Endodermal cell (in vitro differentiated cells): ENCODE measurements at regions not wholly inside any gene's neighbourhood (a gene's known extent, or its start where the extent isn't known, plus 50 kb on each side); places are given as distances from the start of the nearest gene placed in this dataset.

ENCODE experiments used
- DNase-seq: peaks from one replicate; pipeline ENCODE4 v3.0.0-alpha.2; 2017
- H3K27ac ChIP-seq: 2 replicates; pipeline ENCODE4 v1.5.1; 2013; ENCODE audit warnings: mild to moderate bottlenecking, low read depth, low read length, moderate library complexity
- H3K27me3 ChIP-seq: 2 replicates; pipeline ENCODE4 v1.6.1; 2013; ENCODE audit warnings: mild to moderate bottlenecking, low read length, moderate library complexity; ENCODE audit not compliant: insufficient read depth, control insufficient read depth, poor library complexity, severe bottlenecking
- H3K36me3 ChIP-seq: 2 replicates; pipeline ENCODE4 v1.7.0; 2013; ENCODE audit warnings: mild to moderate bottlenecking, low read length, moderate library complexity; ENCODE audit not compliant: control insufficient read depth, insufficient read depth
- H3K4me1 ChIP-seq: one replicate; pipeline ENCODE4 v1.7.0; 2013; ENCODE audit warnings: low read length; ENCODE audit not compliant: control insufficient read depth, insufficient read depth
- H3K4me3 ChIP-seq: 2 replicates; pipeline ENCODE4 v1.5.1; 2013; ENCODE audit warnings: mild to moderate bottlenecking, low read length, moderate library complexity
- H3K9ac ChIP-seq: 2 replicates; pipeline ENCODE4 v1.6.1; 2013; ENCODE audit warnings: mild to moderate bottlenecking, low read length, moderate library complexity; ENCODE audit not compliant: poor library complexity, severe bottlenecking; ENCODE audit errors: extremely low read depth
- H3K9me3 ChIP-seq: 2 replicates; pipeline ENCODE4 v1.6.1; 2013; ENCODE audit warnings: mild to moderate bottlenecking, low read length, moderate library complexity; ENCODE audit not compliant: control insufficient read depth
- H3K27ac Mint-ChIP-seq: 2 replicates; pipeline ENCODE4 v1.8.0; 2020; ENCODE audit warnings: mixed read lengths
- H3K27me3 Mint-ChIP-seq: 2 replicates; pipeline ENCODE4 v1.8.0; 2021; ENCODE audit warnings: mild to moderate bottlenecking, mixed read lengths; ENCODE audit not compliant: insufficient read depth
- H3K36me3 Mint-ChIP-seq: 2 replicates; pipeline ENCODE4 v1.8.0; 2020; ENCODE audit warnings: low read depth, mixed read lengths
- H3K4me1 Mint-ChIP-seq: 2 replicates; pipeline ENCODE4 v1.8.0; 2020; ENCODE audit warnings: mixed read lengths
- H3K4me3 Mint-ChIP-seq: 2 replicates; pipeline ENCODE4 v1.8.0; 2020; ENCODE audit warnings: mild to moderate bottlenecking, moderate library complexity, mixed read lengths
- H3K9me3 Mint-ChIP-seq: 2 replicates; pipeline ENCODE4 v1.8.0; 2020; ENCODE audit warnings: mild to moderate bottlenecking, mixed read lengths
- WGBS, 2 experiments: methylation state at CpG; one replicate each; pipeline versions ENCODE4 v1.1.5 to v1.1.7; 2013; ENCODE audit warnings: missing lambda C conversion rate in 2 of 2, mixed read lengths in 1 of 2; ENCODE audit not compliant: insufficient coverage in 1 of 2, insufficient read length in 1 of 2; 5-methylcytosine and 5-hydroxymethylcytosine counted together
- TF ChIP-seq, protein P1 (sequence below): fragments of 200-600 bp; sonication (generic); conservative IDR thresholded peaks from 2 replicates; pipeline ENCODE4 v1.5.0; 2021; ENCODE audit warnings: antibody characterized with exemption, mild to moderate bottlenecking

DNA sequence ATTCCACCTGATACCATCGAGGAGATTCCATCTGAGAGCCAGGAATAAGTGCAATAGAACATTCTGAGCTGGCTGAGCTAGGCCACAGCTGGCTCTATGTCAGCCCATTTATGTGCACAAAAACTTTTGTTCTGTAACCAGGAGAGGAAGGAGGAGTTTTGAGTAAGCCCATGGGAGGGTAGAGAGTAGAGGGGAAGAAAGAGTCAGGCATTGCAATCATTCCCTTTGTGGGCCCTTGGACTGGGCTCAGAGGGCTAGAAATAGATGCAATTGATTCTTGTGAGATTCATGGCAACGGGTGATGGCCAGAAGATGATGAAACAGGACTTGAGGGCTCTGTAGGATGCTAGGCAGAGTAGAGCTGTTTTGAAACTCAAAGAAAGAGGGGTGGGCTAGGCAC is 104.6 kb upstream of the KIF5B start:
- H3K9ac ChIP-seq = no peak overlapping the region
- no peaks in the 10 kb centered on the region for H3K4me1 ChIP-seq
- H3K27ac Mint-ChIP-seq = no peak overlapping the region
- H3K9me3 Mint-ChIP-seq = no peaks in the 10 kb centered on the region
- H3K4me3 Mint-ChIP-seq = no peak overlapping the region
- no peaks in the 10 kb centered on the region for H3K9me3 ChIP-seq
- peaks cover 3% of the 10 kb centered on the region for H3K4me1 Mint-ChIP-seq
- no peak overlapping the region for H3K4me3 ChIP-seq
- no peak for DNase-seq
- no peak overlapping the region for H3K27ac ChIP-seq
- H3K36me3 ChIP-seq = no peaks in the 10 kb centered on the region
- WGBS, 2 experiments = 89 to 100% methylated on average over 1 to 2 of the region's 2 CpGs
- TF ChIP-seq, protein P1, sequence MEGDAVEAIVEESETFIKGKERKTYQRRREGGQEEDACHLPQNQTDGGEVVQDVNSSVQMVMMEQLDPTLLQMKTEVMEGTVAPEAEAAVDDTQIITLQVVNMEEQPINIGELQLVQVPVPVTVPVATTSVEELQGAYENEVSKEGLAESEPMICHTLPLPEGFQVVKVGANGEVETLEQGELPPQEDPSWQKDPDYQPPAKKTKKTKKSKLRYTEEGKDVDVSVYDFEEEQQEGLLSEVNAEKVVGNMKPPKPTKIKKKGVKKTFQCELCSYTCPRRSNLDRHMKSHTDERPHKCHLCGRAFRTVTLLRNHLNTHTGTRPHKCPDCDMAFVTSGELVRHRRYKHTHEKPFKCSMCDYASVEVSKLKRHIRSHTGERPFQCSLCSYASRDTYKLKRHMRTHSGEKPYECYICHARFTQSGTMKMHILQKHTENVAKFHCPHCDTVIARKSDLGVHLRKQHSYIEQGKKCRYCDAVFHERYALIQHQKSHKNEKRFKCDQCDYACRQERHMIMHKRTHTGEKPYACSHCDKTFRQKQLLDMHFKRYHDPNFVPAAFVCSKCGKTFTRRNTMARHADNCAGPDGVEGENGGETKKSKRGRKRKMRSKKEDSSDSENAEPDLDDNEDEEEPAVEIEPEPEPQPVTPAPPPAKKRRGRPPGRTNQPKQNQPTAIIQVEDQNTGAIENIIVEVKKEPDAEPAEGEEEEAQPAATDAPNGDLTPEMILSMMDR = no peak
- no peaks in the 10 kb centered on the region for H3K36me3 Mint-ChIP-seq
- no peaks in the 10 kb centered on the region for H3K27me3 Mint-ChIP-seq
- H3K27me3 ChIP-seq = no peaks in the 10 kb centered on the region

DNA sequence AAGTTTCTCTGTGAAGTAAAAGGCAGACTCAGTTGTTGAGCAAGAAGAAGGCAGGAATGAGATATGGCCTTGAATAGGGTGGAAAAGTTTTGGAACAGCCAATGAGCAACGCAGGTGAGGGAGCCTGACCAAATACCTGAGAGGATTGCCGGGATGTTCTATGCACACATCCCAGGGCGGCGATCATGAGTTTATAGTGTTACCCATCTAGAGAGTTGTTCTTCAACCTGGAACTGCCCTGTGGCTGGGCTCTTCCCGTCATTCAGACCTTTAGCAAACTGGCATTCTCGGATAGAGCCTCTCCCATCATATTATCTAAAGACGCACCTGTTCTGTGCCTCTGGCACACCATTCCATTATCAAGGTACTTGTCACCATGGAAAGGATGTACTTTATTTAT is 103.0 kb upstream of the KIF5B start:
- H3K27ac ChIP-seq = no peak overlapping the region
- DNase-seq = no peak
- H3K36me3 Mint-ChIP-seq = peaks cover 4% of the 10 kb centered on the region
- peaks cover 4% of the 10 kb centered on the region for H3K9me3 ChIP-seq
- peaks cover 17% of the 10 kb centered on the region for H3K4me1 Mint-ChIP-seq
- H3K4me3 Mint-ChIP-seq = no peak overlapping the region
- no peaks in the 10 kb centered on the region for H3K36me3 ChIP-seq
- 93 to 95% methylated on average over 5 to 7 of the region's 7 CpGs for WGBS, 2 experiments
- H3K27ac Mint-ChIP-seq = no peak overlapping the region
- no peaks in the 10 kb centered on the region for H3K27me3 Mint-ChIP-seq
- TF ChIP-seq, protein P1 = no peak
- no peaks in the 10 kb centered on the region for H3K27me3 ChIP-seq
- no peak overlapping the region for H3K9ac ChIP-seq
- H3K4me1 ChIP-seq = no peaks in the 10 kb centered on the region
- peaks cover 6% of the 10 kb centered on the region for H3K9me3 Mint-ChIP-seq
- no peak overlapping the region for H3K4me3 ChIP-seq

DNA sequence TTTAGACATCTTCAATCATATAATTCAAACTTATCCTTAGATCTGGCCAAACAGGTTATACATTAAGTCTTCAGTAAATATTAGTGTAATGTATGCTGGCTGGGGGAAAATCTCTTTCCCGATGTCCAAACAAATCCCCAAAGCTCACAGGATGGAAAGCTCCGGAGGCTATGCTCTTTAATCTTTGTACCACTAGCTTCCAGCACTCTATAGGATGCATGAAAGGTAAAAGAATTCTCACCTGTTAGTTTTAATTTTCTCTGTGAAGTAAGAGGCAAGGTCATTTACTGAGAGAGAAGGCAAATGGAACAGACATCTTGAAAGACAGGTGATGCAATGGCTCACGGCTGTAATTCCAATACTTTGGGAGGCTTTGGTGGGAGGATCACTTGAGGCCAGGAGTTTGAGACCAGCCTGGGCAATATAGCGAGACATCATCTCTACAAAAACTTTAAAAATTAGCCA is 99.8 kb upstream of the KIF5B start:
- Histone ChIP-seq H3K27me3 (no peaks in the 10 kb centered on the region), H3K36me3 (no peaks in the 10 kb centered on the region), H3K27ac (no peak overlapping the region), H3K9me3 (peaks cover 28% of the 10 kb centered on the region), H3K4me1 (no peaks in the 10 kb centered on the region), H3K9ac (no peak overlapping the region), H3K4me3 (no peak overlapping the region)
- peaks cover 8% of the 10 kb centered on the region for H3K36me3 Mint-ChIP-seq
- TF ChIP-seq, protein P1 = no peak
- no peak for DNase-seq
- H3K9me3 Mint-ChIP-seq = peaks cover 27% of the 10 kb centered on the region
- 97 to 98% methylated on average over 3 to 4 of the region's 4 CpGs for WGBS, 2 experiments
- no peaks in the 10 kb centered on the region for H3K27me3 Mint-ChIP-seq
- H3K4me1 Mint-ChIP-seq = peaks cover 17% of the 10 kb centered on the region
- no peak overlapping the region for H3K27ac Mint-ChIP-seq
- no peak overlapping the region for H3K4me3 Mint-ChIP-seq
